ENCODE measurements at regions not wholly inside any gene's neighbourhood (a gene's known extent, or its start where the extent isn't known, plus 50 kb on each side); places are given as distances from the start of the nearest gene placed in this dataset.

GRCh38 chr20:55213653-55214052 is 738.3 kb downstream of the DOK5 start:
- TF ChIP-seq CTCF (IDR thresholded peaks at IDR 0.05) (no peak), EZH2 (IDR thresholded peaks at IDR 0.05; ENCODE audit: borderline replicate concordance, insufficient read depth, low read depth, low read length, poor library complexity, severe bottlenecking) (no peak)
